GM23338 (cell line): ENCODE measurements at regions not wholly inside any gene's neighbourhood (a gene's known extent, or its start where the extent isn't known, plus 50 kb on each side); places are given as distances from the start of the nearest gene placed in this dataset.

Experiments
- ATAC-seq: fragments of 200-7000 bp; cut with Tn5 transposase; 3 replicates; pipeline ENCODE4 v1.9.1; 2020
- DNase-seq: peaks from one replicate; pipeline ENCODE4 v3.0.0-alpha.2; 2015; ENCODE audit warnings: low spot score
- H2AFZ ChIP-seq: fragments of 200-600 bp; sonication (generic); 2 replicates; pipeline ENCODE4 v1.8.0; 2016; ENCODE audit warnings: antibody characterized with exemption, mild to moderate bottlenecking, moderate library complexity
- H3F3A ChIP-seq: fragments of 200-600 bp; sonication (generic); replicated peaks from 2 replicates; pipeline ENCODE4 v1.8.0; 2017; ENCODE audit warnings: antibody characterized with exemption, mixed run types, low read depth
- H3K27ac ChIP-seq: fragments of 200-600 bp; sonication (generic); 2 replicates; pipeline ENCODE4 v1.6.1; 2016; ENCODE audit warnings: low read depth
- H3K27me3 ChIP-seq: fragments of 200-600 bp; sonication (generic); 2 replicates; pipeline ENCODE4 v1.8.0; 2016; ENCODE audit warnings: mild to moderate bottlenecking, mixed run types, moderate library complexity; ENCODE audit not compliant: insufficient read depth
- H3K36me3 ChIP-seq: fragments of 200-600 bp; sonication (generic); 2 replicates; pipeline ENCODE4 v1.8.0; 2016; ENCODE audit warnings: mild to moderate bottlenecking; ENCODE audit not compliant: insufficient read depth
- H3K4me1 ChIP-seq: fragments of 200-600 bp; sonication (generic); 2 replicates; pipeline ENCODE4 v1.8.0; 2016; ENCODE audit warnings: mild to moderate bottlenecking, moderate library complexity; ENCODE audit not compliant: insufficient read depth
- H3K4me2 ChIP-seq: fragments of 200-600 bp; sonication (generic); 2 replicates; pipeline ENCODE4 v1.7.1; 2017; ENCODE audit warnings: mixed run types
- H3K4me3 ChIP-seq: fragments of 200-600 bp; sonication (generic); 2 replicates; pipeline ENCODE4 v1.6.1; 2016; ENCODE audit warnings: mixed run types
- H3K79me2 ChIP-seq: fragments of 200-600 bp; sonication (generic); replicated peaks from 2 replicates; pipeline ENCODE4 v1.8.0; 2017; ENCODE audit warnings: mild to moderate bottlenecking; ENCODE audit not compliant: insufficient read depth
- H3K9me2 ChIP-seq: fragments of 200-600 bp; sonication (generic); 2 replicates; pipeline ENCODE4 v1.8.0; 2017; ENCODE audit not compliant: insufficient read depth
- H4K20me1 ChIP-seq: fragments of 200-600 bp; sonication (generic); replicated peaks from 2 replicates; pipeline ENCODE4 v1.8.0; 2017; ENCODE audit warnings: mild to moderate bottlenecking; ENCODE audit not compliant: insufficient read depth
- H3K27ac Mint-ChIP-seq: 2 replicates; pipeline ENCODE4 v1.8.0; 2020; ENCODE audit warnings: inconsistent platforms, mild to moderate bottlenecking, moderate library complexity, mixed read lengths
- H3K27me3 Mint-ChIP-seq: 3 replicates; pipeline ENCODE4 v1.8.0; 2022; ENCODE audit warnings: low read depth, mild to moderate bottlenecking, moderate library complexity, mixed read lengths, inconsistent platforms; ENCODE audit not compliant: insufficient read depth, poor library complexity
- H3K36me3 Mint-ChIP-seq: 3 replicates; pipeline ENCODE4 v1.8.0; 2021; ENCODE audit warnings: low read depth, mild to moderate bottlenecking, inconsistent platforms, moderate library complexity, mixed read lengths
- H3K4me1 Mint-ChIP-seq: 3 replicates; pipeline ENCODE4 v1.8.0; 2020; ENCODE audit warnings: mild to moderate bottlenecking, inconsistent platforms, mixed read lengths
- H3K4me3 Mint-ChIP-seq: 3 replicates; pipeline ENCODE4 v1.8.0; 2021; ENCODE audit warnings: moderate library complexity, mild to moderate bottlenecking, inconsistent platforms, mixed read lengths
- H3K9me3 Mint-ChIP-seq: 3 replicates; pipeline ENCODE4 v1.8.0; 2020; ENCODE audit warnings: moderate library complexity, mild to moderate bottlenecking, inconsistent platforms, mixed read lengths
- CTCF ChIP-seq, 2 experiments: fragments of 200-600 bp in 1 of 2; sonication (generic) in 1 of 2; conservative IDR thresholded peaks; 2 replicates each; pipeline versions ENCODE4 v1.5.1 to v1.6.1; 2016 to 2017; ENCODE audit warnings: antibody characterized with exemption in 2 of 2, low read depth in 2 of 2, mild to moderate bottlenecking in 2 of 2, moderate library complexity in 1 of 2
- ETS1 ChIP-seq: IDR thresholded peaks from 2 replicates; pipeline ENCODE4 v1.6.1; 2016; ENCODE audit warnings: antibody characterized with exemption
- EZH2 ChIP-seq: fragments of 200-600 bp; sonication (generic); IDR thresholded peaks from one replicate; pipeline ENCODE4 v1.8.0; 2017; ENCODE audit warnings: antibody characterized with exemption, mild to moderate bottlenecking, low read depth; ENCODE audit not compliant: unreplicated experiment
- EZH2phosphoT487 ChIP-seq: fragments of 200-600 bp; sonication (generic); IDR thresholded peaks from one replicate; pipeline ENCODE4 v1.8.1; 2018; ENCODE audit warnings: antibody characterized with exemption; ENCODE audit not compliant: unreplicated experiment
- NANOG ChIP-seq: IDR thresholded peaks from 2 replicates; pipeline ENCODE4 v1.6.1; 2016; ENCODE audit warnings: antibody characterized with exemption, borderline replicate concordance
- POLR2AphosphoS5 ChIP-seq: IDR thresholded peaks from 2 replicates; pipeline ENCODE4 v1.6.1; 2016; ENCODE audit warnings: antibody characterized with exemption, low read depth
- REST ChIP-seq: IDR thresholded peaks from one replicate; pipeline ENCODE4 v1.6.1; 2018; ENCODE audit warnings: antibody characterized with exemption; ENCODE audit not compliant: unreplicated experiment
- STAT1 ChIP-seq: IDR thresholded peaks from one replicate; pipeline ENCODE4 v1.6.1; 2016; ENCODE audit warnings: antibody characterized with exemption; ENCODE audit not compliant: unreplicated experiment
- ZNF331 ChIP-seq: fragments of 250-450 bp; sonication (Bioruptor Pico); IDR thresholded peaks from 2 replicates; pipeline ENCODE4 v1.5.0; 2020; ENCODE audit warnings: low read depth, mild to moderate bottlenecking, moderate library complexity
- ZNF462 ChIP-seq: fragments of 250-450 bp; sonication (Bioruptor Pico); IDR thresholded peaks from 2 replicates; pipeline ENCODE4 v1.5.0; 2020; ENCODE audit warnings: mild to moderate bottlenecking, moderate library complexity

- no peak for TF ChIP-seq REST
- TF ChIP-seq ETS1: no peak
These were observed 192.5 kb downstream of the ZNF608 start (continued) for GRCh38 chr5:124553911-124554310.

- no peaks in the 10 kb centered on the region for H3K36me3 ChIP-seq
- no peak overlapping the region for H3K27ac ChIP-seq
- Mint-ChIP-seq H3K27me3 (peaks cover 8% of the 10 kb centered on the region), H3K36me3 (peaks cover 2% of the 10 kb centered on the region; the same call in 1 of the 3 replicates), H3K27ac (no peak overlapping the region), H3K9me3 (no peaks in the 10 kb centered on the region; the same call in 2 of the 3 replicates), H3K4me3 (no peak overlapping the region), H3K4me1 (peaks cover 30% of the 10 kb centered on the region)
- H3K4me2 ChIP-seq: no peak overlapping the region
- no peaks in the 10 kb centered on the region for H3K79me2 ChIP-seq
- H3F3A ChIP-seq: no peaks in the 10 kb centered on the region
- ATAC-seq (no peak), DNase-seq (no peak)
- no peak overlapping the region for H2AFZ ChIP-seq
- no peak for TF ChIP-seq EZH2phosphoT487
- no peak for TF ChIP-seq POLR2AphosphoS5
- TF ChIP-seq ZNF462 (CRISPR knock-in tag): no peak
- TF ChIP-seq STAT1: no peak
- TF ChIP-seq ZNF331 (CRISPR knock-in tag): no peak
- no peak for TF ChIP-seq EZH2
- TF ChIP-seq CTCF (conservative IDR thresholded peaks at IDR 0.05; ENCODE audit: low read depth in 2 of 2): no peak
- no peak for TF ChIP-seq NANOG
- no peak for TF ChIP-seq ETS1
- H3K4me1 ChIP-seq: peaks cover 36% of the 10 kb centered on the region
- no peaks in the 10 kb centered on the region for H4K20me1 ChIP-seq
- H3K27me3 ChIP-seq: peaks cover 17% of the 10 kb centered on the region; the same call in 1 of the 2 replicates
- H3K9me2 ChIP-seq: peaks cover 7% of the 10 kb centered on the region
- no peak overlapping the region for H3K4me3 ChIP-seq
These were observed 193.9 kb downstream of the ZNF608 start for GRCh38 chr5:124552526-124552925.
